GM18873 (cell line): ENCODE measurements at regions not wholly inside any gene's neighbourhood (a gene's known extent, or its start where the extent isn't known, plus 50 kb on each side); places are given as distances from the start of the nearest gene placed in this dataset.
A peak's percentile ranks its signal among the peaks of the same experiment; 100 is the strongest.

Source experiments
- ATAC-seq: cut with Tn5 transposase; IDR thresholded peaks from one replicate; pipeline ENCODE4 v1.9.1; 2021; ENCODE audit warnings: mild to moderate bottlenecking, moderate library complexity, moderate number of reproducible peaks; ENCODE audit not compliant: unreplicated experiment, low FRiP score

- ATAC-seq = no peak
These were observed 294.6 kb downstream of the PCNX1 start for GRCh38 chr14:71201840-71202239.

GRCh38 chr14:71202881-71203280, 295.6 kb downstream of the PCNX1 start:
- no peak for ATAC-seq

- ATAC-seq = no peak
These were observed 296.0 kb downstream of the PCNX1 start for GRCh38 chr14:71203306-71203705.

GRCh38 chr14:71204231-71204630, 297.0 kb downstream of the PCNX1 start:
- no peak for ATAC-seq

- no peak for ATAC-seq
These were observed 297.5 kb downstream of the PCNX1 start for GRCh38 chr14:71204768-71205167.

GRCh38 chr14:71206123-71206522, 298.9 kb downstream of the PCNX1 start:
- no peak for ATAC-seq

- ATAC-seq = no peak
These were observed 299.6 kb downstream of the PCNX1 start for GRCh38 chr14:71206766-71207371.

- ATAC-seq = no peak
These were observed 301.6 kb downstream of the PCNX1 start for GRCh38 chr14:71208702-71209357.

- ATAC-seq = no peak
These were observed 302.6 kb downstream of the PCNX1 start for GRCh38 chr14:71209888-71210287.

GRCh38 chr14:71212093-71212492, 304.8 kb downstream of the PCNX1 start:
- no peak for ATAC-seq

- ATAC-seq = no peak
These were observed 305.4 kb downstream of the PCNX1 start for GRCh38 chr14:71212683-71213107.

GRCh38 chr14:71214241-71214640, 307.0 kb downstream of the PCNX1 start:
- ATAC-seq = no peak

- no peak for ATAC-seq
These were observed 313.2 kb downstream of the PCNX1 start for GRCh38 chr14:71220462-71220861.

GRCh38 chr14:71221119-71221518, 313.9 kb downstream of the PCNX1 start:
- ATAC-seq = no peak

GRCh38 chr14:71225113-71225512, 317.9 kb downstream of the PCNX1 start:
- no peak for ATAC-seq

GRCh38 chr14:71228711-71229110, 321.5 kb downstream of the PCNX1 start:
- no peak for ATAC-seq

GRCh38 chr14:71229875-71230274, 322.6 kb downstream of the PCNX1 start:
- ATAC-seq = no peak

- no peak for ATAC-seq
These were observed 323.6 kb downstream of the PCNX1 start for GRCh38 chr14:71230897-71231296.

- ATAC-seq = peak; percentile 56
These were observed 324.5 kb downstream of the PCNX1 start for GRCh38 chr14:71231521-71232393.

- no peak for ATAC-seq
These were observed 325.2 kb downstream of the PCNX1 start for GRCh38 chr14:71232506-71232905.

- no peak for ATAC-seq
These were observed 328.6 kb downstream of the PCNX1 start for GRCh38 chr14:71235875-71236274.
